Neural cell (in vitro differentiated cells): ENCODE measurements at regions not wholly inside any gene's neighbourhood (a gene's known extent, or its start where the extent isn't known, plus 50 kb on each side); places are given as distances from the start of the nearest gene placed in this dataset.

Source experiments
- H2AFZ ChIP-seq: fragments of 200-600, 300-800 bp; sonication (generic), shearing (Covaris generic); 2 replicates; pipeline ENCODE4 v1.6.0; 2014; ENCODE audit warnings: low read depth, mild to moderate bottlenecking, antibody characterized with exemption, low read length, moderate library complexity
- H3F3A ChIP-seq: fragments of 200-600 bp; shearing (Covaris generic); 2 replicates; pipeline ENCODE4 v1.6.1; 2016; ENCODE audit warnings: mild to moderate bottlenecking, moderate library complexity, mixed read lengths, antibody characterized with exemption, low read length; ENCODE audit not compliant: insufficient read depth, poor library complexity, severe bottlenecking
- H3K27ac ChIP-seq: fragments of 200-600, 300-800 bp; sonication (generic), shearing (Covaris generic); 2 replicates; pipeline ENCODE4 v1.5.1; 2014; ENCODE audit warnings: mild to moderate bottlenecking, low read length, moderate library complexity
- H3K27me3 ChIP-seq: fragments of 300-800, 200-600 bp; sonication (generic), shearing (Covaris generic); 2 replicates; pipeline ENCODE4 v1.6.0; 2014; ENCODE audit warnings: mild to moderate bottlenecking, low read depth, low read length, moderate library complexity; ENCODE audit not compliant: insufficient read depth
- H3K36me3 ChIP-seq: fragments of 300-800, 200-600 bp; sonication (generic), shearing (Covaris generic); 2 replicates; pipeline ENCODE4 v1.5.1; 2014; ENCODE audit warnings: mild to moderate bottlenecking, antibody characterized with exemption, low read length, moderate library complexity; ENCODE audit not compliant: insufficient read depth
- H3K4me2 ChIP-seq: fragments of 300-800, 200-600 bp; sonication (generic), shearing (Covaris generic); 2 replicates; pipeline ENCODE4 v1.6.0; 2014; ENCODE audit warnings: mild to moderate bottlenecking, low read length
- H3K4me3 ChIP-seq: fragments of 300-800, 200-600 bp; sonication (generic), shearing (Covaris generic); 2 replicates; pipeline ENCODE4 v1.5.1; 2014; ENCODE audit warnings: mild to moderate bottlenecking, low read length, moderate library complexity
- H3K79me2 ChIP-seq: fragments of 200-600 bp; shearing (Covaris generic); replicated peaks from 2 replicates; pipeline ENCODE4 v1.6.0; 2014; ENCODE audit warnings: mild to moderate bottlenecking, low read length, moderate library complexity; ENCODE audit not compliant: insufficient read depth
- H3K9ac ChIP-seq: fragments of 300-800, 200-600 bp; sonication (generic), shearing (Covaris generic); 2 replicates; pipeline ENCODE4 v1.6.1; 2016; ENCODE audit warnings: mild to moderate bottlenecking, low read length, mixed read lengths
- H3K9me2 ChIP-seq: fragments of 200-600 bp; shearing (Covaris generic); 2 replicates; pipeline ENCODE4 v1.6.1; 2016; ENCODE audit warnings: mild to moderate bottlenecking, low read length, mixed read lengths; ENCODE audit not compliant: insufficient read depth
- H3K9me3 ChIP-seq: fragments of 200-600, 300-800 bp; sonication (generic), shearing (Covaris generic); 2 replicates; pipeline ENCODE4 v1.6.1; 2016; ENCODE audit warnings: mild to moderate bottlenecking, mixed run types, low read length, moderate library complexity, mixed read lengths
- H4K20me1 ChIP-seq: fragments of 200-600 bp; shearing (Covaris generic); 2 replicates; pipeline ENCODE4 v1.6.1; 2016; ENCODE audit warnings: mild to moderate bottlenecking, mixed run types; ENCODE audit not compliant: insufficient read depth
- CTCF ChIP-seq: fragments of 450-650 bp; IDR thresholded peaks from 2 replicates; pipeline ENCODE4 v1.5.1; 2014; ENCODE audit warnings: antibody characterized with exemption, mild to moderate bottlenecking, moderate library complexity; ENCODE audit not compliant: poor library complexity, severe bottlenecking
- EP300 ChIP-seq: fragments of 450-650 bp; conservative IDR thresholded peaks from 2 replicates; pipeline ENCODE4 v1.6.1; 2014; ENCODE audit warnings: antibody characterized with exemption, mild to moderate bottlenecking, moderate library complexity; ENCODE audit not compliant: poor library complexity, severe bottlenecking
- EZH2 ChIP-seq: fragments of 200-600, 300-800 bp; shearing (Covaris generic), sonication (generic); IDR thresholded peaks from 2 replicates; pipeline ENCODE4 v1.6.1; 2014; ENCODE audit warnings: antibody characterized with exemption, low read length, borderline replicate concordance, mild to moderate bottlenecking; ENCODE audit not compliant: insufficient read depth, poor library complexity, severe bottlenecking
- MXI1 ChIP-seq: fragments of 450-650 bp; conservative IDR thresholded peaks from 2 replicates; pipeline ENCODE4 v1.6.1; 2014; ENCODE audit warnings: antibody characterized with exemption, mild to moderate bottlenecking; ENCODE audit not compliant: poor library complexity, severe bottlenecking
- POLR2AphosphoS5 ChIP-seq: IDR thresholded peaks from 2 replicates; pipeline ENCODE4 v1.6.1; 2012
- RAD21 ChIP-seq: fragments of 450-650 bp; conservative IDR thresholded peaks from 2 replicates; pipeline ENCODE4 v1.6.1; 2014; ENCODE audit warnings: antibody characterized with exemption, mild to moderate bottlenecking, moderate library complexity
- REST ChIP-seq: IDR thresholded peaks from 2 replicates; pipeline ENCODE4 v1.6.1; 2012; ENCODE audit warnings: borderline replicate concordance
- SMC3 ChIP-seq: fragments of 450-650 bp; conservative IDR thresholded peaks from 2 replicates; pipeline ENCODE4 v1.6.1; 2014; ENCODE audit warnings: antibody characterized with exemption, mild to moderate bottlenecking, moderate library complexity; ENCODE audit not compliant: poor library complexity
- TAF1 ChIP-seq: IDR thresholded peaks from 2 replicates; pipeline ENCODE4 v1.6.1; 2012; ENCODE audit warnings: low read depth

- Histone ChIP-seq H3K4me2 (no peak overlapping the region), H3K79me2 (no peaks in the 10 kb centered on the region), H3K4me3 (no peak overlapping the region), H4K20me1 (no peaks in the 10 kb centered on the region), H3K9me3 (no peaks in the 10 kb centered on the region), H2AFZ (no peak overlapping the region), H3K27me3 (no peaks in the 10 kb centered on the region), H3K36me3 (no peaks in the 10 kb centered on the region), H3K9ac (no peak overlapping the region), H3K9me2 (no peaks in the 10 kb centered on the region), H3F3A (no peaks in the 10 kb centered on the region), H3K27ac (no peak overlapping the region)
- no peak for TF ChIP-seq TAF1
- TF ChIP-seq RAD21 = no peak
- no peak for TF ChIP-seq MXI1
- TF ChIP-seq CTCF = no peak
- no peak for TF ChIP-seq REST
- no peak for TF ChIP-seq EP300
- TF ChIP-seq SMC3 = no peak
- TF ChIP-seq POLR2AphosphoS5 = no peak
- TF ChIP-seq EZH2 = no peak
Observed at GRCh38 chrX:137646472-137646871, 80.5 kb downstream of the ZIC3 start.

GRCh38 chrX:137651647-137652046 is 85.7 kb downstream of the ZIC3 start:
- no peaks in the 10 kb centered on the region for H3K36me3 ChIP-seq
- no peaks in the 10 kb centered on the region for H3K27me3 ChIP-seq
- no peak overlapping the region for H2AFZ ChIP-seq
- no peaks in the 10 kb centered on the region for H3K79me2 ChIP-seq
- H4K20me1 ChIP-seq = no peaks in the 10 kb centered on the region
- no peak overlapping the region for H3K27ac ChIP-seq
- H3F3A ChIP-seq = no peaks in the 10 kb centered on the region
- no peak overlapping the region for H3K9ac ChIP-seq
- TF ChIP-seq EP300 (no peak), REST (no peak), RAD21 (no peak), CTCF (no peak), MXI1 (no peak), SMC3 (no peak), POLR2AphosphoS5 (no peak), TAF1 (no peak), EZH2 (no peak)
- H3K4me2 ChIP-seq = no peak overlapping the region
- no peaks in the 10 kb centered on the region for H3K9me3 ChIP-seq
- no peaks in the 10 kb centered on the region for H3K9me2 ChIP-seq
- no peak overlapping the region for H3K4me3 ChIP-seq
